ENCODE measurements at regions not wholly inside any gene's neighbourhood (a gene's known extent, or its start where the extent isn't known, plus 50 kb on each side); places are given as distances from the start of the nearest gene placed in this dataset.

DNA sequence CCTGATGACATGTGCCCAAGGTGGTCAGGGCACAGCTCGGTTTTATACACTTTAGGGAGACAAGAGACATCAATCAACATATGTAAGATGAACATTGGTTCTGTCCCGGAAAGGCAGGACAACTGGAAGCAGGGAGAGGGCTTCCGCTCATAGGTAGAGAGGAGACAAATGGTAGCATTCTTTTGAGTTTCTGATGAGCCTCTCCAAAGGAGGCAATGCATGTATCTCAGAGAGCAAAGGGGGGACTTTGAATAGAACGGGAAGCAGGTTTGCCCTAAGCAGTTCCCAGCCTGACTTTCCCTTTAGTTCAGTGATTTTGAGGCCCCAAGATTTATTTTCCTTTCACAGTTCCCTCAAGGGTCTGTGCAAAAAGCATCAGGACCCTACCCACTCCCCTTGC, 172.4 kb upstream of the TNRC6C start:
- intact Hi-C loops (cut with DNase I; ENCODE audit: low total_unique reads): no loop called here
- H3K4me1 ChIP-seq: no peaks in the 10 kb centered on the region
- DNase-seq: no peak
- no peaks in the 10 kb centered on the region for H3K36me3 ChIP-seq
- no peak overlapping the region for H3K27ac ChIP-seq
- no peaks in the 10 kb centered on the region for H3K27me3 ChIP-seq
- TF ChIP-seq CTCF (IDR thresholded peaks at IDR 0.05): no peak
- TF ChIP-seq POLR2A (IDR thresholded peaks at IDR 0.05): no peak
- H3K4me3 ChIP-seq: no peak overlapping the region
- no peaks in the 10 kb centered on the region for H3K9me3 ChIP-seq

GRCh38 chr17:77786740-77787505, 171.6 kb upstream of the TNRC6C start:
- no peaks in the 10 kb centered on the region for H3K4me1 ChIP-seq
- H3K9me3 ChIP-seq: no peaks in the 10 kb centered on the region
- H3K27ac ChIP-seq: no peak overlapping the region
- no peaks in the 10 kb centered on the region for H3K27me3 ChIP-seq
- intact Hi-C loops (cut with DNase I; ENCODE audit: low total_unique reads): no loop called here
- H3K4me3 ChIP-seq: no peak overlapping the region
- DNase-seq: no peak
- TF ChIP-seq POLR2A (IDR thresholded peaks at IDR 0.05) (no peak), CTCF (IDR thresholded peaks at IDR 0.05) (no peak)
- H3K36me3 ChIP-seq: no peaks in the 10 kb centered on the region

DNA sequence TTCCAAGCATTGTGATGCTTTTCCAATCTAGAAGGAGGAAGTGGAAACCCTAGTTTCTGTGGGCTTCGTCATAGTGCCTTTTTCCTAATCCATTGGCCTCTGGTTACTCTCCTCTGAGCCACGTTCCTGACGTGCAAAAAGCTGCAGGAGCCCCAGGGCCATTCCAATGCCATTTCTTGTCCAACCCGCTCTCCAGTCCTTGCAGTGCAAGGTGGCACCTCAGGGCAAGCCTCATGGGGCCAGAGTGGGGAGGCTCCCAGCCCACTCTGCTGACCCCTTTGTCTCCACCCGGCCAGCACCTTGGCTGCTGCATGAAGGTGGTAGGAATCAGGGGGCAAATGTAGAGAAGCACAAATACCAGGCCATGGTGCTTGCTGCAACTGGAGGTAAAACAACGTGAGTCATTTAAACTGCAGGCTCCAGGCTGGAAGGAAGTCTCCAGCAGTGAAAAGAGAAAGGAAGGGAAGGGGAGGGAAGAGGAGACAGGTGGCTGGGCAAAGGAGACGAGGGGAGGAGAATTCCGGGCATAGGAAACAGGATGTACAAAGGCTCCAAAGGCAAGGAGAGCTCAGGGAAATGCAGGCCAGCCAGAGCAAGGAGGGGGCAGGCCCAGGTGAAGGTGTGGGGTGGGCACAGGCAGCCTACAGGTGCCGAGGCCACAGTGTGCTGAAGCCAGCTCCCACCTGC, 168.2 kb upstream of the TNRC6C start:
- DNase-seq: no peak
- Histone ChIP-seq H3K9me3 (no peaks in the 10 kb centered on the region), H3K27ac (no peak overlapping the region), H3K27me3 (no peaks in the 10 kb centered on the region), H3K4me3 (no peak overlapping the region), H3K36me3 (no peaks in the 10 kb centered on the region), H3K4me1 (no peaks in the 10 kb centered on the region)
- TF ChIP-seq POLR2A (IDR thresholded peaks at IDR 0.05) (no peak), CTCF (IDR thresholded peaks at IDR 0.05) (no peak)
- intact Hi-C loops (cut with DNase I; ENCODE audit: low total_unique reads): no loop called here

- DNase-seq: no peak
- no peak overlapping the region for H3K4me3 ChIP-seq
- H3K4me1 ChIP-seq: no peaks in the 10 kb centered on the region
- TF ChIP-seq POLR2A (IDR thresholded peaks at IDR 0.05) (no peak), CTCF (IDR thresholded peaks at IDR 0.05) (no peak)
- H3K9me3 ChIP-seq: no peaks in the 10 kb centered on the region
- intact Hi-C loops (cut with DNase I; ENCODE audit: low total_unique reads): no loop called here
- H3K27me3 ChIP-seq: no peaks in the 10 kb centered on the region
- H3K27ac ChIP-seq: no peak overlapping the region
- no peaks in the 10 kb centered on the region for H3K36me3 ChIP-seq
Measured at GRCh38 chr17:77792626-77793025, 165.9 kb upstream of the TNRC6C start.
